Gastroesophageal sphincter (tissue), 3 donors: ENCODE measurements at regions not wholly inside any gene's neighbourhood (a gene's known extent, or its start where the extent isn't known, plus 50 kb on each side); places are given as distances from the start of the nearest gene placed in this dataset.

ENCODE experiments used
- EP300 ChIP-seq: sonication (generic); formaldehyde crosslinking; IDR thresholded peaks from one replicate; pipeline ENCODE4 v1.6.1; 2017; ENCODE audit warnings: antibody characterized with exemption, mild to moderate bottlenecking
- POLR2A ChIP-seq, 2 donors: fragments of 450-650 bp; IDR thresholded peaks; one replicate each; pipeline ENCODE4 v1.6.1; 2017; ENCODE audit warnings: antibody characterized with exemption in 2 of 2, mild to moderate bottlenecking in 2 of 2, moderate library complexity in 1 of 2
- TF ChIP-seq, protein P1 (sequence below), 4 experiments: fragments of 200-600 bp in 2 of 4; fragments of 450-650 bp in 2 of 4; sonication (generic) in 1 of 4; IDR thresholded peaks; one replicate each; pipeline ENCODE4 v1.5.1; 2017 to 2019; ENCODE audit warnings: antibody characterized with exemption in 4 of 4, mild to moderate bottlenecking in 2 of 4, moderate library complexity in 2 of 4

DNA sequence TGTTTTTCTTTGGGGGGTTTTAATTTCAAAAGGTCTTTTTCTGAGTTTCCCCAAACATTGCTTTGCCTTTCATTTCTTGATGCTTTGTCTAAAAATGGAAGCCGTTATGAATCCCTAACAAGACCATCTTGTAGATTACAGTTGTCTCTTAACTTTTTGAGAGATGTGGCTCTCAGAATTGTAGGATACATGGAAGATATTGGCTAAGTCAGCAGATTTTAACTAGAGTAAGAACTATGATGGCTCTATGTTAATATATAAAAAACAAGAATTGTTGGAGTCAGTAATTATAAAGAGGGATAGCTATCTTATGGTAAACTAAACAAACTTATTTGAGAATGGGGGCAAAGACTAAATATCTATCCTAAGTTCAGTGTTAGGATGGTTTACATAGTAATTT is 96.6 kb upstream of the HS3ST5 start:
- TF ChIP-seq, protein P1, sequence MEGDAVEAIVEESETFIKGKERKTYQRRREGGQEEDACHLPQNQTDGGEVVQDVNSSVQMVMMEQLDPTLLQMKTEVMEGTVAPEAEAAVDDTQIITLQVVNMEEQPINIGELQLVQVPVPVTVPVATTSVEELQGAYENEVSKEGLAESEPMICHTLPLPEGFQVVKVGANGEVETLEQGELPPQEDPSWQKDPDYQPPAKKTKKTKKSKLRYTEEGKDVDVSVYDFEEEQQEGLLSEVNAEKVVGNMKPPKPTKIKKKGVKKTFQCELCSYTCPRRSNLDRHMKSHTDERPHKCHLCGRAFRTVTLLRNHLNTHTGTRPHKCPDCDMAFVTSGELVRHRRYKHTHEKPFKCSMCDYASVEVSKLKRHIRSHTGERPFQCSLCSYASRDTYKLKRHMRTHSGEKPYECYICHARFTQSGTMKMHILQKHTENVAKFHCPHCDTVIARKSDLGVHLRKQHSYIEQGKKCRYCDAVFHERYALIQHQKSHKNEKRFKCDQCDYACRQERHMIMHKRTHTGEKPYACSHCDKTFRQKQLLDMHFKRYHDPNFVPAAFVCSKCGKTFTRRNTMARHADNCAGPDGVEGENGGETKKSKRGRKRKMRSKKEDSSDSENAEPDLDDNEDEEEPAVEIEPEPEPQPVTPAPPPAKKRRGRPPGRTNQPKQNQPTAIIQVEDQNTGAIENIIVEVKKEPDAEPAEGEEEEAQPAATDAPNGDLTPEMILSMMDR (IDR thresholded peaks at IDR 0.05) = no peak
- TF ChIP-seq POLR2A (IDR thresholded peaks at IDR 0.05) (no peak), EP300 (no peak)
